ENCODE measurements at regions not wholly inside any gene's neighbourhood (a gene's known extent, or its start where the extent isn't known, plus 50 kb on each side); places are given as distances from the start of the nearest gene placed in this dataset.

DNA sequence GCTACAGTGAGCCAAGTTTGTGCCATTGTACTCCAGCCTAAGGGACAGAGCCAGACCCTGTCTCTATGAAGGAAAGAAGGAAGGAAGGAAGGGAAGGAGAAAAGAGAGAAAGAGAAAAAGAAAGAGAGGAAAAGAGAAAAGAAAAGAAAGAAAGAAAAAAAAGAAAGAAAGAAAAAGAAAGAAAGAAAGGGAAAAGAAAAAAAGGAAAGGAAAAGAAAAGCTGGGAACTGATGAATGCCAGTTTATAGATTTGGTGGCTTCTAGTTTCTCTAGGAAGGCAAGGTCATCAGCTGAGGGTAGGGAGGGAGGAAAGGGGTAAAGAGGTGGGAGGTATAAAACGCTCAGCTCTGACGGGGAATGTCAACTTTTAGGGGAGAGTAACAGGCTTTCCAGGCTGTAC is 62.3 kb upstream of the AKT3 start:
- Histone ChIP-seq H3K36me3 (ENCODE audit: insufficient read depth, low read length) (no peaks in the 10 kb centered on the region), H3K4me1 (ENCODE audit: insufficient read depth, low read length) (no peaks in the 10 kb centered on the region), H3K9ac (ENCODE audit: low read depth, low read length) (no peak overlapping the region), H3K9me3 (ENCODE audit: control insufficient read depth, insufficient read depth, low read length) (no peaks in the 10 kb centered on the region)

DNA sequence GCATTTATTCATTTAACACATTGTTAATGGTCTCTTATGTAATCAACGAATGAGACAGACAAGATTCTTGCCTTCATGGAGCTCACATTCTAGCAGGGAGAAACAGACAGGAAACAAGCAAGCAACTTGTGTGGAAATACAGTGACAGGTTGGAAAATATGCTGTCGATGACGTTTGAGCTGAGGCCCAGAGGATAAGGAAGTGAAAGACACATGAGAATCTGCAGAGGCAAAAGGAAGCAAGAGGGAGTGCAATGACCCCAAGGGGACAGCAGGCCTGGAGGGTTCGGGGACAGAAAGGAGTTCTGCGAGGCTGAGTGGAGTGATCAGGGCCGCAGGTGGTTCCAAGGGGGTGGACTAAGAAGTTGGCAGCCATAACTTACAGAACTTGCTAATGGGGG is 60.6 kb upstream of the AKT3 start:
- no peaks in the 10 kb centered on the region for H3K36me3 ChIP-seq (ENCODE audit: insufficient read depth, low read length)
- H3K9me3 ChIP-seq (ENCODE audit: control insufficient read depth, insufficient read depth, low read length): no peaks in the 10 kb centered on the region
- no peak overlapping the region for H3K9ac ChIP-seq (ENCODE audit: low read depth, low read length)
- no peaks in the 10 kb centered on the region for H3K4me1 ChIP-seq (ENCODE audit: insufficient read depth, low read length)

DNA sequence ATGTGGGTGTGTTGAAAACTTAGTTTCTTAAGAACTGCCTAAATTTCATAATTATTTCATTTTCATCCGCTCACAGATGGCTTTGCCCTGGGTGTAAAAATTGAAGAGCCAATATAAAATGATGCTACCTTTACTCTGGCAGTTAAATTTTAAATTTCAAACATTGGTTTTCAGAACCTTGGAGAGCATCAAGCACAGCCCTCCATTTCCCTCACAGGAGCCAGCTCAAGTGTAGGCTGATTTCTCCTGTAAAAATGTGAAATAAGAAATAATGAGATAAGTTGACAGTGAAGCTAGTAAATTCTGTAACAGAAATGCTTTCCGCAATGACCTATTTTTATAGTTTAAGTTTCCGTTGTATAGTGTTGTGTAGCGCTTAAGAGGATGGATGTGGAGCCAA is 53.9 kb upstream of the AKT3 start:
- no peaks in the 10 kb centered on the region for H3K9me3 ChIP-seq (ENCODE audit: control insufficient read depth, insufficient read depth, low read length)
- no peak overlapping the region for H3K9ac ChIP-seq (ENCODE audit: low read depth, low read length)
- H3K36me3 ChIP-seq (ENCODE audit: insufficient read depth, low read length): no peaks in the 10 kb centered on the region
- no peaks in the 10 kb centered on the region for H3K4me1 ChIP-seq (ENCODE audit: insufficient read depth, low read length)

DNA sequence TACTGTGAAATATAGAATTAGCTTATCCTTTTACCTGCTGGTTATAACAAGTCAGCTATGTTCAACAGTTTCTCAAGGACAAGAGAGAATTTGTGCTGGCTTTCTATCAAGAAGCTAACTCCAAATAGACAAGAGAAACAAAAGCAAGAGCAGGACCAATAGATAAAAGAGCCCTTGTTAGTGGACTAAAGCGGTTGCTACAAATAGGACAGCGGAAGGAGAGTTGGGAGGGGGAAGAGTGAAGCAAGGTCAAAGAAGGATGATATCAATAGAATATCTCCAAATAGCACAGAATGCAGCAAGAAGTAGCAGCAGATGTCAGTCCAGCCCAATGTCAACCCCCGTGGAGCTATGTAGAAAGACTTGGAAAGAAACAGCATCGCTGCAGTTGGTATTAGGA is 53.0 kb upstream of the AKT3 start:
- Histone ChIP-seq H3K9me3 (ENCODE audit: control insufficient read depth, insufficient read depth, low read length) (no peaks in the 10 kb centered on the region), H3K36me3 (ENCODE audit: insufficient read depth, low read length) (no peaks in the 10 kb centered on the region), H3K9ac (ENCODE audit: low read depth, low read length) (no peak overlapping the region), H3K4me1 (ENCODE audit: insufficient read depth, low read length) (no peaks in the 10 kb centered on the region)

- Histone ChIP-seq H3K9me3 (ENCODE audit: control insufficient read depth, insufficient read depth, low read length) (no peaks in the 10 kb centered on the region), H3K4me1 (ENCODE audit: insufficient read depth, low read length) (no peaks in the 10 kb centered on the region), H3K9ac (ENCODE audit: low read depth, low read length) (no peak overlapping the region), H3K36me3 (ENCODE audit: insufficient read depth, low read length) (no peaks in the 10 kb centered on the region)
Measured at GRCh38 chr1:243902100-243902499, 52.1 kb upstream of the AKT3 start.

Data from ES-I3 (cell line).